BE2C (cell line): ENCODE measurements at regions not wholly inside any gene's neighbourhood (a gene's known extent, or its start where the extent isn't known, plus 50 kb on each side); places are given as distances from the start of the nearest gene placed in this dataset.

Experiments
- DNase-seq: peaks from one replicate; pipeline ENCODE4 v3.0.0-alpha.2; 2020
- H3K27me3 ChIP-seq: fragments of 250-450 bp; sonication (Bioruptor Pico); 2 replicates; pipeline ENCODE4 v1.5.1; 2020; ENCODE audit warnings: mild to moderate bottlenecking
- H3K36me3 ChIP-seq: fragments of 250-450 bp; sonication (Bioruptor Pico); 2 replicates; pipeline ENCODE4 v1.5.1; 2020; ENCODE audit warnings: mild to moderate bottlenecking
- H3K4me1 ChIP-seq: fragments of 250-450 bp; sonication (Bioruptor Pico); 2 replicates; pipeline ENCODE4 v1.5.1; 2020
- H3K4me3 ChIP-seq: 2 replicates; pipeline ENCODE4 v1.5.1; 2011; ENCODE audit warnings: low read depth, low read length
- H3K9me3 ChIP-seq: fragments of 250-450 bp; sonication (Bioruptor Pico); 2 replicates; pipeline ENCODE4 v1.5.1; 2020
- CTCF ChIP-seq: IDR thresholded peaks from 2 replicates; pipeline ENCODE4 v1.5.1; 2012; ENCODE audit warnings: mild to moderate bottlenecking, low read depth, low read length

- Histone ChIP-seq H3K4me3 (no peak overlapping the region), H3K4me1 (no peaks in the 10 kb centered on the region), H3K27me3 (no peaks in the 10 kb centered on the region), H3K9me3 (no peaks in the 10 kb centered on the region), H3K36me3 (no peaks in the 10 kb centered on the region)
- no peak for TF ChIP-seq CTCF
- no peak for DNase-seq
Observed at GRCh38 chrX:95029571-95029970, 1355.6 kb downstream of the FAM133A start.

GRCh38 chrX:95040104-95040503, 1366.1 kb downstream of the FAM133A start:
- no peak for TF ChIP-seq CTCF
- no peaks in the 10 kb centered on the region for H3K9me3 ChIP-seq
- H3K36me3 ChIP-seq, result no peaks in the 10 kb centered on the region
- no peaks in the 10 kb centered on the region for H3K4me1 ChIP-seq
- no peak for DNase-seq
- no peaks in the 10 kb centered on the region for H3K27me3 ChIP-seq
- H3K4me3 ChIP-seq, result no peak overlapping the region

- Histone ChIP-seq H3K4me3 (no peak overlapping the region), H3K4me1 (no peaks in the 10 kb centered on the region), H3K9me3 (no peaks in the 10 kb centered on the region), H3K27me3 (no peaks in the 10 kb centered on the region), H3K36me3 (no peaks in the 10 kb centered on the region)
- TF ChIP-seq CTCF, result no peak
- DNase-seq, result no peak
Observed at GRCh38 chrX:95044331-95044730, 1370.3 kb downstream of the FAM133A start.

GRCh38 chrX:95055991-95056390, 1382.0 kb downstream of the FAM133A start:
- DNase-seq, result no peak
- Histone ChIP-seq H3K4me3 (no peak overlapping the region), H3K36me3 (no peaks in the 10 kb centered on the region), H3K27me3 (no peaks in the 10 kb centered on the region), H3K9me3 (no peaks in the 10 kb centered on the region), H3K4me1 (no peaks in the 10 kb centered on the region)
- no peak for TF ChIP-seq CTCF

GRCh38 chrX:95056901-95057300, 1382.9 kb downstream of the FAM133A start:
- peak; percentile 28 for TF ChIP-seq CTCF
- Histone ChIP-seq H3K4me1 (no peaks in the 10 kb centered on the region), H3K9me3 (no peaks in the 10 kb centered on the region), H3K36me3 (no peaks in the 10 kb centered on the region), H3K27me3 (no peaks in the 10 kb centered on the region), H3K4me3 (no peak overlapping the region)
- no peak for DNase-seq

- H3K27me3 ChIP-seq, result no peaks in the 10 kb centered on the region
- no peaks in the 10 kb centered on the region for H3K36me3 ChIP-seq
- no peaks in the 10 kb centered on the region for H3K4me1 ChIP-seq
- no peak for TF ChIP-seq CTCF
- H3K9me3 ChIP-seq, result no peaks in the 10 kb centered on the region
- H3K4me3 ChIP-seq, result no peak overlapping the region
- no peak for DNase-seq
Observed at GRCh38 chrX:95057341-95057740, 1383.3 kb downstream of the FAM133A start.
